HG03159 (cell line): ENCODE measurements at regions not wholly inside any gene's neighbourhood (a gene's known extent, or its start where the extent isn't known, plus 50 kb on each side); places are given as distances from the start of the nearest gene placed in this dataset.
"Not testable (repeated sequence)": the region's sequence is repeated elsewhere in the genome, so short reads cannot be mapped to it uniquely, and the experiment has no call there.

Experiments used
- ATAC-seq: cut with Tn5 transposase; IDR thresholded peaks from one replicate; pipeline ENCODE4 v1.9.1; 2021; ENCODE audit warnings: mild to moderate bottlenecking, moderate library complexity; ENCODE audit not compliant: unreplicated experiment

DNA sequence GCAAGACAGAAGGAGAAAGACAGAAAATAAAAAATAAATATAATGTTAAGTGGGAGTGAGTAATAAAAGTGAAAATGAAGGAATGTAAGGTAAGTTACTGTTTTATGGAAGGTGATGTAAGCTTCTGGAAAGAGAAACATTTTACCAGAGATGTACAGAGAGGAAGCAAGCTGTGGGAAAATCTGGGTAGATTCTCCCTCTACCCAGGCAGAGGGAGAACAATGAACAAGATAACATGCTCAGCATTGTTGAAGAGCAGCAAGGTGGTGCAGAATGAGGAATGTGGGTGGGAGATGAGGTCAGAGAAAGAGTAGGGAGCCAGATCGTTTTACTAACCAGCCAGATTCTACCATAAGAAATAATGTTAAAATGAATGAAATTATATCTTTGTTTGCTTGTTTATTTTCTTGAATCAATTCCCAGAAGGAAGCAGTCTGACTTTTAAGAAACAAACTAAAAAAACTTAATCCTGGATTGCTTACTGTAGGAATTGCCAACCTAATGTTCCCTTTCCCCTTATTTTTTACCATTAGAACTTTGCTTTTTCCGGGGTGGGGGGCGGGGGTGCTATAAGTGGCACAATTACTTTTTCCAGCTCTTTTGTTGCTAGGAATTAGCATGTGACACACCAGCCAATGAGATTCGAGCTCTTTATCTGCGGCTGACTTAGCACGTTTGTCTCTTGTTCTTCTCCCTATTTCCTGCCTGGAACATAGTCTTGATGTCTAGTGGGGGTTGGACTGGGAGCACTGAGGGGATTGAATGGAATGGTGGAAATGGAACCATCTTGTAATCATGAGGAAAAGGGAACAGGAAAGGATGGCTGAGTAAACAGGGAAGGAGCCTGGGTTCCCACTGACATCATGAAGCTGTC, 356.7 kb downstream of the TMEM167A start:
- no peak for ATAC-seq

DNA sequence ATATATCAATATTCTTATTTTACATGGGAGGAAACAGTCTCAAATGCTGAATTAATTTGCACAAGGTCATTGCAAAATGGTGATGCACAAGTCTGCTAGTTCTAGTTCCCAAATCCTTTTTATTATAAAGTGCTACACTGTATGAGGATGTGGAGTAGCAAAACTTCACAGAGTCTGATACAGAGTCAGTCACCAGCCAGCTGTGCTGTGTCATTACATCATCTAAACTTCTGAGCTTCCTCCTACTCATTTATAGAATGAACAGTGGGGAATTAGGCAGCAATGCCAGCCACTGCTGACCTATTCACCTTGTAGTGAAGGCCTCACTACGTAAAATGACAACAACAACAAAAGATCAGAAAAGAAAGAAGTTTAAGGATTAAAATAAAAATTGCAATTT, 357.8 kb downstream of the TMEM167A start:
- peak; percentile 92 for ATAC-seq

DNA sequence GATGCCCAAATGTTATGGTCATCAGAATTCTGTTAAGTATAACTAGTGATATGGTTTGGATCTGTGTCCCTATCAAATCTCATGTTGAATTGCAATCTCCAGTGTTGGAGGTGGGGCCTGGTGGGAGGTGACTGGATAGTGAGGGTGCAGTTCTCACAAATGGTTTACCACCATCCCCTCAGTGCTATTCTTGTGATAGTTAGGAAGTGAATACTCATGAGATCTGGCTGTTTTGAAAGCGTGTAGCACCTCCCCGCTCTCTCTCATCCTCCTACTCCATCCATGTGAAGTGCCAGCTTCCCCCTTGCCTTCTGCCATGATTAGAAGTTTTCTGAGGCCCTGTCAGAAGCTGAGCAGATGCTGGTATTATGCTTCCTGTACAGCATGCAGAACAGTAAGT, 359.5 kb downstream of the TMEM167A start:
- ATAC-seq: no peak

DNA sequence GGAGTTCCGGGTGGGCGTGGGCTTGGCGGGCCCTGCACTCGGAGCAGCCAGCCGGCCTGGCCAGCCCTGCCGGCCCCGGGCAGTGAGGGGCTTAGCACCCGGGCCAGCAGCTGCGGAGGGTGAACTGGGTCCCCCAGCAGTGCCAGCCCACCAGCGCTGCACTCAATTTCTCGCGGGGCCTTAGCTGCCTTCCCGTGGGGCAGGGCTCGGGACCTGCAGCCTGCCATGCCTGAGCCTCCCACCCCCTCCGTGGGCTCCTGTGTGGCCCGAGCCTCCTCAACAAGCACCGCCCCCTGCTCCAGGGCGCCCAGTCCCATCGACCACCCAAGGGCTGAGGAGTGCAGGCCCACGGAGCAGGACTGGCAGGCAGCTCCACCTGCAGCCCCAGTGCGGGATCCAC, 362.5 kb downstream of the TMEM167A start:
- not testable (repeated sequence) for ATAC-seq

DNA sequence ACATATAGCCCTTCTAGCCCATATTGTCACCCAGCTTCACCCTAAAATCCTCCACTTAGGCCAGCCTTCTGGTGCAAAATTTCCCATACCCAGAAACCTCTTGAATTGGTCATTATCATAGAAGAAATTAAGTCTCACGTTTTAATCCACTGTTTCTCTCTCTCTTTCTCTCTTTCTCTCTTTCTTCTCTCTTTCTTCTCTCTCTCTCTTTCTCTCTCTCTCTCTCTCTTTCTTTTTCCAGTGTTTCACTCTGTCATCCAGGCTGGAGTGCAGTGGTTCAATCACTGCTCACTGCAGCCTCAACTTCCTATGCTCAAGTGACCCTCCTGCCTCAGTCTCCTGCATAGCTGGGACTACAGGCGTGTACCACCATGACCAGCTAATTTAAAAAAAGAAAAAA, 363.4 kb downstream of the TMEM167A start:
- ATAC-seq: no peak

DNA sequence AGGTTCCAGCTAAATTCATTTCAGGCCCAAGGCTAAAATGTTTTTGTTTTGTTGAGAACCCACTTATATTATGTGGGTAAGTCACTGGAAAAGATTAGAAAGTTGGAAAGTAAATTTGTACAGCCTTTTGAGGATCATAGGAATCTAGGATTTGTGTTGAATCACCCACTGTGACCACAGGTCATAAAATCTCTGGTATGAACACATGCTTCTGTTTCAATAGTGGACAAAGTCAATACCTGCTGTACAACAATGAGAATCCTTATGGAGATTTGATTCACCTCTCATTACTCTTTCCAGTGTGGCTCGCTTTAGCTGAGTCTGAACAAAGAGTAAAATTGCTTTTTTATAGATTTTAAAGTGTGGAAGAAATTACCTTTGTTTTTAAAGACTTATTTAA, 369.5 kb downstream of the TMEM167A start:
- ATAC-seq: no peak

DNA sequence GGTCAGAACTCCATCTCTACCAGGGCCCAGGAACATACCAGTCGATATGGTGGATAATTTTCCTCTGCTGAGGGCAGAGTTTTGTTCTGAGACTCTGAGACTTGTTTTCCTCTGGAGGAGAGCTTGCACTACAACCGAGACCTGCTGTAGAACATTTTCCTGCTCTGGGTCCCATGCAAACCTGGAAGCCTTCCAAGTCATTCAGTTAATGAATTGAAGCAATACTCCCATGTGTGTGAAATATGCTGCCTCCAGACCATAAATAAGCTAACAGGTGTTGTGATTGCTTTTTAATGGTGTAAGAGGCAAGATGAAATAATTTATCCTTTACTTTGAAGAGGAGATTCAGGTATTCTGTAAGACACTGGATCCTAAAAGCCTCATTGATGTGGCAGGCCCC, 372.8 kb downstream of the TMEM167A start:
- ATAC-seq: no peak

DNA sequence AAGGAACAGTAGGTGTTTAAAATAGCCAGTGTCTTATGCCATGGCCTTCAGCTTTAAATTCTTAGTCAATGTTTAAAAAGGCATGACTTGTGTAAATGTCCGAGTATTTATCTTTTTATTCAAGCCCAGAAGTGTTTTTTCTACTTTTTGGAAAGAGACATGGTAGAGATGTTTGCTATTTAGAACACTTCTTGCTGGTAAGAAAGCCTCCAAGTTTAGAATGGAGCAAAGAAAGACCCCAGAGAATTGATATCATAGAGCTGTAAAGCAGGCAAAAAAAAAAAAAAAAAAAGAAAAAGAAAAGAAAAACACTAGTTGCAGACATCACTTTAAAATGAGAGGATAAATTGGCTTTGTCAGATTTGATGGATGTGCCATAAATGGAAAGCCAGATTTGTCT, 375.1 kb downstream of the TMEM167A start:
- no peak for ATAC-seq

DNA sequence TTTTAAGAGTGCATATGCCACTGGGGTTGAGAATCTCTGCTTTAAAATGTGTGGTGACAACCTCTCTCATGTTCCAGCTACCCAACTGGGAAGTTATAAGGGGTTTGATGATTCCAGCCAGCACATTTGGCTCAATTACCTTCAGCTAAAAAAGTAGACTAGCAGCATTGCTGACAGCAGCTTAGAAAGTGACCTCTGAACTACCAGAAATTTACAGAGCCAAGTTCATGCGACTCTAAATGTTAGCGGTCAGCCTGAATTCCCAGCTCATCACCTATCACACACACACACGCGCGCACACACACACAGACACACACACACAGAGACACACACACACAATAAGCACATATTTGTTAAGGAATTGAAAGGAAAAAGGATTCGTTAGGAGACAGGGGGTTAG, 377.5 kb downstream of the TMEM167A start:
- no peak for ATAC-seq

DNA sequence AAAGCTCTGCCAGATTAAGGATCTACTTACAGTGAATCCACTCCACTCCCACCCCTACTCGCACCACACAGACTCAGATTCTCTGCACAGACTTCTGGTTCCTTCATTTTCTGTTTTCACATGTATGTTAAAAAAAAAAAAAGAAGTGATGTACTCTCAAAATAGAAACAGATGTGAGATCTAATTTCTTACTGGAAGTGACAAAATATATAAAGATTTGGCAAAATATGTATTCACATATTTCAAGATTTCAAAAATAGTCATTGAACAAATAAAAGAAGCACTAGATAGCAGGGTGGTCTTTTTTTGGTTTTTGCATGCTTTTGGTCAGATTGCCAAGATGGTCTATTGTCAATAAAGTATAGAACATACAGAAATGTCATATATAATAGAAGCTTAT, 379.2 kb downstream of the TMEM167A start:
- no peak for ATAC-seq

DNA sequence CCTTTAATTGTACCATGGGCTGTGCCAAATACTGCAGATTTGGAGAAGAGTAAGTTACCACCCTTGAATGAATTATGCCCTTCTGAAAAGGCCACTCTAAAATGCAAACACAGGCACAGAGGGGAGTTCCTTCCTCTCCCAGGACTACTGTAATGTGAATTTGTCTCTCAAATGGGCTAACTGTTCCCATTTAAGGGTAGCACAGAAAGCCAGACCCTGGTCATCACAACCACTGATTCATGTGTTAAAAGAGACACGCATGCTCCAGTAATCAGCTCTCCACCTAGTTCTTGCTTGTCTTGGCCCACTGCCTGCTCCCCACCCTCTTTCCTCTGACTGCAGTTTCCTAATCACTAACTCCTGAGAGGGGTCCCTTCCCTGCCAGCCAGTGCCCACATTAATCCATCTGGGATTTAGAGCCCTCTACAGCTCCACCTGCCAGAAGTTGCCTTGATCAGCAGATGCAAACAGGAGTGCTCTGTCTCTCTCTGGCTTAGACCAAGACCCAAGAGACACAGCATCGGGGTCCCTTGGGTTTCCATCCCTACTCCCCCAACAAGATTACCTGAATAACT, 382.4 kb downstream of the TMEM167A start:
- no peak for ATAC-seq

DNA sequence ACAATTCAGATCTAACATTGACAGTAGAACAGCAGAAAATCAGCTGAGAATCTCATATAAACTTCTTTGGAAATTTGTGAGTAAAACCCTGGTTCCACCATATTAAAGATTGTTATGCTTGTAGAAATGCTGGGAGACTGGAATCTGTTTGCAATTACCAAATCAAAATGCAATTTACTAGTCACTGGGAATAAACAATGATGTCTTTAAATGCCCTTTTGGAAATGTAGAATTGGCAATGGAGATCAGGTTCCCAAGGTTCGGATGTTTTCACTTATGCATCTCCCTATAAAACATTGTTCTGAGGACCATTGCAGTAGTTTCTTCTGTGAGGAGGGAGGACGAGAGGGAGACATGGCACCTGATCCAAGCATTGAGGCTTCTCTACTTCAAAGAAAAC, 384.4 kb downstream of the TMEM167A start:
- no peak for ATAC-seq

DNA sequence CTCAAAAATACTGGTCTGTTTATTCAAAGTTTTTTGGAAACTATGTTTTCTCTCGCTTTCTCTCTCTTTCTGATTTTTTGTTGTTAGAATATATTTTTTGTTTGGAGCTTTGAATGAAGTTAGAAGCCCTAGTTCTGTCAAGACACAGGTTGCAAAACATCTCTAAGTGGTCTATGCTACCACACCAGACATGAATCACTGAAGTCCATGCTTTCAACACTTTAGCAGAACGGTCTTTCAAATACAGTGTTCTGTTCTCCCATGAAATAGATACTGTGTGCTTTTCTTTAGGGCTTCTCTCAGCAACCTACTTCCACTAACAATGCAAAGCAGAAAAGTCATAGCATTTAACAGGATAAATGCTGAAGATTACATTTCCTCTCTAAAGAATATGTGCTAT, 392.5 kb downstream of the TMEM167A start:
- ATAC-seq: no peak

DNA sequence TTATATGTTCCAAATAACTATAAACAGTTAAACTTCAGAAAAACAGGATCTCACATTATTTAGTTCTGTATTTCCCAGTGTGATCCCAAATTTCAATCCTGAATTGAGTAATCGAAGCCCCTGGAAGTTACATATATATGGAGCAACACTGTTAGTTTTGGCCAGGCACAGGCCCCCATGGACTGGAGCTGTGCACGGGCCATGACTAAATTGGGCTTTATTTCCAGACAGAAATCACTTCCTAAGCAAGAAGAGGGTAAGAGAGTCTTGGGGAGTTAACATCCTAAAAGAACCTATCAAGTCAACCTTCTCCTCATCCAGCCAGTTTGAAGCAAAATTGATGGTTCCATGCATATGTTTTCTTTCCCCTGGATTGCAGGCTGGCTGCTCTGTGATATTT, 393.0 kb downstream of the TMEM167A start:
- no peak for ATAC-seq

DNA sequence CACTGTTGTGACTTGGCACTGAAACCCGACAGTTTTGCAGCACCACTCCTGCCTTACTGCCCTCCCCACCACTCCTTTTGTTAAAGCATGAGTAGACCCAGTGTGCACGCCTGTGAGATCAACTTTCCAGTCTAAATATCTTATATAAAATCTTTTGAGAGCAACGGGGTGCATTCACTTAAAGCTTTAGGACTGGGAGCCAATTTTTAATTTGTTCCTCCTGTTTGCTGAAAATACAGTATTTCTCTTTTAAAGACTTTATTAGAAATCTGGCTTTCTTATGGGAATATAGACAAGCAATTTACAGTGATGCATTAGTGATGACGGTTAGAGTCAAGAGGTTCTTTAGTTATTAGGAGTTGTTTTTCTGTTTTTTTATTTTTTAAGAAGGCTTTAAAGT, 397.5 kb downstream of the TMEM167A start:
- no peak for ATAC-seq

DNA sequence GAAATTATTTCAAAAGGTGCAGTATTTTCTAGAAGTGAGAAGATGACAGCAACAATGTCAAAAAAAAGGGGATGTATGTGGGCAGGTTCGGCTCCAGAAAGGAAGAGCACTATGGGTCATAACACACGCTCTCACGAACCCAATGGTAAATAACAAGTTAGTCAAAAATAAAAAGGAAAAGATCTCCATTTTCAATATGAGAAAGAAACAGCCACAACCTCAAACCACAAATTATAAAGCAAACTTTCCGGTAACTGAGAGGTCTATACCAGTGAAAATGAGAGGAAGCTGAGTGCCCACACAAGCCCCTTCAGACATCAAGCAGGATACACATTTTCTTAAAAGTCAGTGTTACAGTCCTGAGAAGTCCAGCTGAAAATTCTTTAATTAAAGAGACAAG, 398.5 kb upstream of the RPS23 start:
- peak; percentile 63 for ATAC-seq

DNA sequence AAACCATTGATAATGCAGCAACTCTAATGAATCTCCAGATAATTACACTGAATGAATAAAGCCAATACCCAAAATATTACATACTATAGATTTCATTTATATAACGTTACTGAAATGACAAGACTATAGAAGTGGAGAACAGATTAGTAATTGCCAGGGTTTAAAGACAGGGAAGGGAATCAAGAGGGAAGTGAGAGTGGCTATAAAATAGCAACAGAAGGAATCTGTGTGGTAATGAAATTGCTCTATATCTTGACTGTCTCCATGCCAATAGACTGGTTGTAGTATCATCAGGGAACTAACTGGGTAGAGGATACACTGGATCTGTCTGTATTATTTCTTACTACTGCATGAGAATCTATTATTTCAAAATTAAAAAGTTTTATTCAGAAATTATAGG, 396.5 kb upstream of the RPS23 start:
- ATAC-seq: no peak

DNA sequence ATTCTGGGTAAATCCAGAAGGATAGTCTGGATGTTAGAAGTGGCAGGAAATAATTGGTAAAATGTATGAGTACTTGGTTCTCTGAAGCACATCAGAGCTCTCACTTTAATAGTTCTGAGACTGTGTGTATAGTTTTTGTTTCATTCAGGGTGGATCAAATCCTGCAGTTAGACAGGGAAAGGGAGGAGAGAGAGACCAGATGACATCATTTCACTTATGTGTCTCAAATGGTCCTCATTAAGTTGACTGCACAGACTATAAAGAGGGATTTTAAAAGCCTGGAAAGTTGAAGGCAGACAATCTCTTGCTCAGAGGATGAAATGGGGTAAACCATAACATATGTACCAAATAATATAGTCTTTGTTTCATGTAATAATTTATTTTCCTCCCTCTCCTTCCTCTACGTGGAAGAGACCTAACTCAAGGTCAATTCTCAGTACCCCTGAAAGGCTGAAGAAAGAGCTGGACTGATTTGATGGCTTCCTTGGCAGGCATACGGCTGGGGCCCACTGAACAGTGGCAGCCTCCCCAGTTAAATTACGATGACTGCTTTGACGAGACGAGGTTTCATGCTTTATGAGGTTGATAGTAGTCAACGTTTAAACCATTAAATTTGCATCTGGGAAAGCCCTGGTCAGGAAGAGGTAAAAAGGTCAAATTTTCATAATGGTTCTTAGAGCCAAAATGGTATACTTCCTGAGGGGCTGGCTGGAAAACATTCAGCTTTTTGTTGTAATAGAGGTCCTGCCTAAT, 395.1 kb upstream of the RPS23 start:
- no peak for ATAC-seq

DNA sequence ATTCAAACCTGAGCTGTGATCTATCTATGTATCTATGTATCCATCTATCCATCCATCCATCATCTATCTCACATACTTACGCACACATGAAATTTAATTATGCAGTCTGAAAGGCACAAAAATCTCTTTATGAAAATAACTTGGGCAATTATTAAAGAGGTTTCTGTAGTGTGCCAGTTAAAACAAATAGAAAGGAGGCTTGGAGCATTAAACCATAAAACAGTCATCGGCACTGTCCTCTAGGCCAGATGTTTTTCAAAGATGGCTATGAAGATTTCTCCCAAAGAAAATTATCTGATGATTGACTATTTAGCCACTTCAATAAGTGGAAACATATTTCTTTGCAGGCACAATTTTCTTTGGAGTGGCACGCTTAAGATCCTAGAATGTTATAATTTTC, 392.5 kb upstream of the RPS23 start:
- ATAC-seq: no peak

DNA sequence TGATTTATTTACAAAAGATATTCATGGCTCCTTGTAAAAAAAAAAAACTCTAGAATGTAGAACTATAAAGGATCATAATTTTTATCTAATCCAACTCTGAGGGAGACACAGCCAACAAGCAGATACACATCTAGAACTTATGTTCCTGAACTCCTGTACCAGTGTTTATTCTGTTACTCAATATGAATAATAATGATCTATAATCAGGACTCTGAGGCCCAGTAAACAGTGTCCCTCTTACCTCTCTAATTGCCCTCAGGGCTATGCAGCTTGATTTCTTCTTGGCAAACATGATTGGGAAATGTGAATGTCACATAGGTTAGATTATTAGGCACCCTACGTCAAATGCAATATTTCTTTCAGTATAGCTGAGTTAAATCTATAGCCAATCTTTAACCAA, 391.6 kb upstream of the RPS23 start:
- no peak for ATAC-seq

DNA sequence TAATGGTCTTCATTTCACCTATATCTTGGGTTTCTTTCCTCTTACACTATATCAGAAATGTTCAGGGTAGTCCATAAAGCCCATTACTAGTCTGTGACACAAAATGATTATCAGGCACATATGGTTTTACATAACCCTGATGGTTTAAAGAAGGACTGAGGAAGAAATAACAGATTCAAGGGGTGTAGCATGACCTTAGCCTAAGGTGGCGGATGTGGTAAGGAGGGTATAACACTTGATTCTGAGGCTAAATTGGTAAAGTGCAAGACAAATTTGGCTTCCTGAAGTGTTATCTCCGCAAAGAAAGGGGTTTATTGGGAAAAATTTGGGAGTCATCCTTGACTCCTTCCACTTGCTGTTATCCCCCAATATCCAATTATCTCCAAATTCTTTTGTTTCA, 388.2 kb upstream of the RPS23 start:
- ATAC-seq: no peak

DNA sequence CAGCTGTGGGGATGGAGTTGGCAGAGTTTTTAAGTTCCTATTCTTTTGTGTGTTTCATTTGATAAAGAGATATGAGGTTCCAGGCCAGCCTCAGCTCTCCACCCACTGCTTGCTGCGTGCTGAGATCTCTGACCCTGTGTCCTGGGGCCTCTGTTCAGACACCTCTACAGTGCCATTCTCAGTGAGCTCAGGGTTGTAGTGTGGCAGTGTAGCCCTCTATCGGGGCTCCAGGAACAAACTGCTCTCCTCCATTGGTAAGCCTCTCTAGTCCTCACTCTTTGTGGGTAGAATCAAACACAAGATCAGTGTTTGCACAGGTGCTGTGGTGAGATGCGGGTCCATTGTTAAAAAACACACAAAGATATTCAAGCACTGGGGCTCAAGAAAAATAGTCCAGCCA, 386.6 kb upstream of the RPS23 start:
- ATAC-seq: no peak
